ENCODE measurements at regions not wholly inside any gene's neighbourhood (a gene's known extent, or its start where the extent isn't known, plus 50 kb on each side); places are given as distances from the start of the nearest gene placed in this dataset.

DNA sequence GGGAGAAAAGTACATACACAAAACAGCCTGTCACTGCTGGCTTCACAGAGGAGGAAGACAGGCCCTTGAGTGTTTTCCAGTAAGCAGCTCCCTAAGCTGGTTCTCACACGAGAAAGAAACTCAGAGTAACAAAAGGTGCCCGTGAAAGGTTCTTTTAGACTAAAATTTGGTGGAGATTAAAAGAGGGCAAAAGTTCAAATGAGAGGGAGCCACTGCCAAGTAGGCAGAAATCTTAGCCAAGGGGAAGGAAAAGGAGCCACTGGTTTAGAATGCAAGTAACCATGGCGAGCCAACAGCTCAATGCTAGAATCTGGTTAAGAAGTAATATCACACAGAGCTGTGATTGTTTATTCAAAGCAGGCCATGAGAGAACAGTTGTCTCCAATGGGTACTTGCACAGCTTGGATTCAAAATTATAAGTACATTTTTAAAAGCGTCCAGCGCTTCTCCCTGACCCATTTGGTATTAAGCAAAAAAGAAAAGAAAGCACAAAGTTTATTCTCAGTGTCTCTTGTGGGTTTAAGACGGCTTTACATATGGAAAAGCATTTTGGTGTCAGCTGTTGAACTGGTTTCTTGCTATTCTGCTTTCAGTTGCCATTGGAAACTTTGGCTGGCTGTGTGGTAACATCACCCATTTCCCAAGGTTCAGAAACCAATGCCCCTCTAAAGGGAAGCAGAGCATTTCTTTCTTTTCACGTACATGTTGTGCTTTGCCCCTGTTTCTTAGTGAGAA, 648.5 kb downstream of the RNF144B start:
- peak; percentile 74 for DNase-seq (ENCODE audit: low spot score)

GRCh38 chr6:19036196-19036555, 649.0 kb downstream of the RNF144B start:
- no peak for DNase-seq (ENCODE audit: low spot score)

- no peak for DNase-seq (ENCODE audit: low spot score)
Measured at GRCh38 chr6:19037607-19038006, 650.5 kb downstream of the RNF144B start.

DNA sequence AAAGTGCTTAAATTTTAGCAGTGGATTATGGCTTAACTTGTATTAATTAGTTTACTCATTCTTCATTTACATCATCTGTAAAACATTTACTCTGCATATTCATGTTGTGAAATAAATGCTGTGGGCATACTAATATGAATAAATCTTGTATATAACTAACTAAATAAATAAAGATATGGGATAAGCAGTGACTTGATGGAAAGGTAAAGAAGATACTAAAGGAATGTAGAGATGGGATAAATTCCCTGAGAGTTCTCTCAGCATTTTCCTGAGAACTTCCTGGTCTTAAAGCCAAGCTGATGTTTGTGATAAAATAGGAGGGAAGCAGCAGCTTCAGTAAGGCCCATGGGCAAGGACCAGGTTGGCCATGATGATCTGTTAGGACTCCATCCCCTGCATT, 652.1 kb downstream of the RNF144B start:
- DNase-seq (ENCODE audit: low spot score): no peak

- no peak for DNase-seq (ENCODE audit: low spot score)
Measured at GRCh38 chr6:19041906-19042305, 654.8 kb downstream of the RNF144B start.

- DNase-seq (ENCODE audit: low spot score): no peak
Measured at GRCh38 chr6:19042420-19042819, 655.3 kb downstream of the RNF144B start.

DNA sequence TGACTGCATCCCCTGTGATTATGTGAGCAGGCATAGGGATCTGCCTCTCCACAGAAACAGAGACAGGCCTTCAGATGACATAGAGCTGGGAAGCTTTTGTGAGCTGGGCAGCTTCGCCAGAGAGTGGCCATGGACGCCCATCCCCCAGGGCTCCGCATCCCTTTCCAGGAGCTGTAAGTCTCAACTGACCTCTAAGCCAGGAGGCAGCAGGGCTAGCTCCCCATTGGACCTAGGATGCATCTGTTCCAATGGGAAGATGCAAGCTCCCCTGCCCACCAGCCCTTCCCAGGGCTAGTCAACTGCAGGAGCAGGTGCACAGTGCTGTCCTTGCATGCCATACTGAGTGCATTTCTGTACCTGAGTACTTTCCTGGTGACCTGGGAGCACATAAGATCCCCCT, 663.6 kb downstream of the RNF144B start:
- DNase-seq (ENCODE audit: low spot score): no peak

- no peak for DNase-seq (ENCODE audit: low spot score)
Measured at GRCh38 chr6:19052219-19052618, 665.1 kb downstream of the RNF144B start.

GRCh38 chr6:19059102-19059501, 672.0 kb downstream of the RNF144B start:
- no peak for DNase-seq (ENCODE audit: low spot score)

DNA sequence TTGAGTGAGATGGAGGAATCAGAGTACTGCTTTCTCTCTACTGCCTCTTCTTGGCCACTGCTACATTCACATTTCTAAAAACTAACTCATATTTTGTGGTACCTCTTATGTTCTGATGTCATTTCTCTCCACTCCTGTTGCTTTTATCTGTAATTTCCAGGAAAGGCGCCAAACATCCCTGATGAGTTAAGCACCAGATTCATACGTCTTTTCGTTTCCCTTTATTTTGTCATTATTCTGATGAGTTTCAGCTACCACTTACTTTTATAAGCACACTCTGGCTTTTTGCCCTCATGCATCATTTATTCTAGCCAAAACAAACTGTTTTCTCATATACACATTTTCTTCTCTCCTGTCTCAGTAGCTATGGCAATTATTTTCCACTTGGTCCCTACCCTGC, 680.0 kb downstream of the RNF144B start:
- no peak for DNase-seq (ENCODE audit: low spot score)

DNA sequence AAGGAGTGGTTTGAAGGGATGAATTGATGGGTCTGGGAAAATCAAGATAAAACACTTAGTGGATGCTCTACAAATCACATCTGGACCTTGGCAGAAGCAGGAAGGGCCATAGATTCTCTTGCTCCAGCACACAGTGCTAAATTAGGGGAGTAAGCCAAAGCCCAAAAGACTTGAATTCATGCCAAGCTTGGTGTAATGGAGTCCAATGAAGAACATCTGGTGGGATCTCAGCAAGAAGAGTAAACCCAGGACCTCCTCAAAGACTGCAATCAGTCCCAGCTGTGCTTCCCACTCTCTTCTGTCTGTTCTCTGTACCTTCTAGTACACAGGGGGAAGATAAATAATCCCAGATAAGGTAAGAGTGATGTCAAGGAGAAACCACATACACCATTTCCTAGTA, 683.4 kb downstream of the RNF144B start:
- no peak for DNase-seq (ENCODE audit: low spot score)

DNA sequence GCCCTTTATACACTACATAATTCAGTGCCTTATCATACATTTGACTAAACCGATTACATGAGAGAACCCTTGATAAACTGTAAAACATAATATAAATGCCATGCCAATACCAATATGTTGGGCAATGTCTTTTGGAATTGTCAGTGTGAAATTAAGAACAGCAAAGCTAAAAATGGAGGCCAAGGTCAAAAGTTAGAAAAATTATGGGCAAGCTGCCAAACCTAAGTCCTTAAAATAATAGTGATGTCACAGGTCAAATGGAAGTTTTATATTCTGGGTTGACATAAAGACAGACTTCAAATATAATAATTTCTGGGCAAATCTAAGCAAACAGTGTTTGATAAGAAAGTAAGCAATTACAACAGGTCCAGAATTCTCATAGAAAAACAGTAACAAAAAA, 696.7 kb downstream of the RNF144B start:
- no peak for DNase-seq (ENCODE audit: low spot score)

- DNase-seq (ENCODE audit: low spot score): no peak
Measured at GRCh38 chr6:19086480-19086879, 699.3 kb downstream of the RNF144B start.

GRCh38 chr6:19087296-19087695, 700.1 kb downstream of the RNF144B start:
- DNase-seq (ENCODE audit: low spot score): no peak

DNA sequence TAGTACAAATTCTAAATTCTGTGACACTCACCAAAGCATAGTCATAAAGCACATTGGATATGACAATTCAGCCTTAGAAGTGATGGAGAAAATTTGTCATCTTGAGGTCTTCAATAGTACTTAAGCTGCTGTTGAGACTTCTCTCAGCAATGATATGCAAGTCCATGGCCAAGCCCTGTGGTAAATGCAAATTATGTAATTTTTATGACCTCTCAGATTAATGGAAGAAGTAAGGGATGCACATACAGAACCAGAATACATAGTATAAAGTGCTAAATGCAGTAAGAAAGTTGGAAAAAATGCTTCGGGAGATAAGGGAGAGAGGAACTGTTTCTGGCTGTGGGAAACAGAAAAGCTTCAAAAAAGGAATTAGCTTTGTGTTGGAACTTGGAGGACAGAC, 700.7 kb downstream of the RNF144B start:
- no peak for DNase-seq (ENCODE audit: low spot score)

GRCh38 chr6:19100752-19101151, 713.6 kb downstream of the RNF144B start:
- no peak for DNase-seq (ENCODE audit: low spot score)

DNA sequence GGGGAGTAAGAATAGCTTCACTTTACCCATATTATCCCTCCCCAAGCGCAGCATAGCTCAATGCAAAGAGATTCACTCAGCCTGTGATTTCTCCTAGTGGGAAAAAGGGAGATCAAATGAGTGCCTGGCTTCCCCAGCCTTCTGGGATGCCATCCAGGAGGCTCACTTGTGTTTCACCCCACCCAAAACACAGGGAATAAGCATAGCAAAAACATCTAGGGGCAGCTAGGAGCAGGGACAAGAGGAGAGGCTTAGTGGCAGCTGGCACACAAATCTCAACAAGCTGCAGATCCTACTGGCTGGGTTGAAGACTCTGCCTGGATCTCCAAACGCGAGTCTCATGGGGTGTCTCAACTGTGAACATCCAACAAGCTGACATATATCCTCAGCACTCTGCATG, 715.8 kb downstream of the RNF144B start:
- no peak for DNase-seq (ENCODE audit: low spot score)

DNA sequence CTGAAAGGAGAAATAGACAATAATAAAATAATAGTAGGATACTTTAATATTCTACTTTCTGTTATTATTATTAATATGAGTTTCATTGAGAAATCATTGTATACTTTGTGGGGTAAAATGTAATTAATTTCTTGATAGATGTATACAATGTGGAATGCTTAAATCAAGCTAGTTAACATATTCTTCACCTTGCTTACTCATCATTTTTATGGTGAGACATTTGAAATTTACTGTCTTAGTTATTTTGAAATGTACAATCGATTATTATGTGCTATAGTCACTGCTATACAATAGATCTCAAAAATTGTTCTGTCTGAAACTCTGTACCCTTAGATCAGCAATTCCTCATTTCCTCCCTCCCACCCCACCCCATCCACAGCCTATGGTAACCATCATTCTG, 720.3 kb downstream of the RNF144B start:
- no peak for DNase-seq (ENCODE audit: low spot score)

DNA sequence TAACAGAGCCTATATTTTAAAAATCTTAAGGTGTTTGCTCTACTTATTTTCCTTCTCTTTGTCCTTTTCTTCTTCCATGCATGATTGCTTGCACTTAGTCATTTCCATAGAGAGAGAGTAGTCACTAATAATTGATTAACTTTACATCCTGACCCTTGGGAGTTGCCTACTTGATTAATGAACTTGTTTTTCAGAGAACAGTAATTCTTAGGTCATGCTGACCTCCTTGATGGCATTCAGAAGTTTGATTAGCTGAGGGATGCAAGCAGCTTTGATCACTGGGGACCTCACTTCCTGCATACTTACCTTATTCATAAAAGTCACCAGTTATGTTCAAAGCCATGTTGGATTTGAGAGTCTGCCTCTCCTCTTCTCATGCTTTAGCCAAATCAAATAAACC, 715.6 kb upstream of the ID4 start:
- DNase-seq (ENCODE audit: low spot score): no peak

DNA sequence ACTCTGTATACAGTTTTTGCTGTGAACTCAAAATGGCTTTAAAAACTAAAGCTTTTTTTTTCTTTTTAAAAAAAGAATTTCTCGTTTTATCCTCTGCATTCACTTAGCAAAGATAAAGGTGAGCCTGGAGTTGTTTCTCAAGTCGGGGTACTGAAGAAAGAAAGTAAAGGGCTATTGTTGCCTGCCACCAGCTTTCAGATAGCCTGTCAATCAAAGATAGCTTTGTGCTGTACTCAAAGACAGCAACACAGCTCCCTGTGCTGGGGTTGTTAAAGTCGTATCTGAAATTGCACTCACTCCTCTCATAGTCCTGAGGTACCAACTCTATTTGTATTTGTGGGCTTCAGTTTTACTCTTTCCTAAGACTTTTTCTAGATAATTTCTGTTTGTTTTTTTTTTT, 710.1 kb upstream of the ID4 start:
- DNase-seq (ENCODE audit: low spot score): no peak

DNA sequence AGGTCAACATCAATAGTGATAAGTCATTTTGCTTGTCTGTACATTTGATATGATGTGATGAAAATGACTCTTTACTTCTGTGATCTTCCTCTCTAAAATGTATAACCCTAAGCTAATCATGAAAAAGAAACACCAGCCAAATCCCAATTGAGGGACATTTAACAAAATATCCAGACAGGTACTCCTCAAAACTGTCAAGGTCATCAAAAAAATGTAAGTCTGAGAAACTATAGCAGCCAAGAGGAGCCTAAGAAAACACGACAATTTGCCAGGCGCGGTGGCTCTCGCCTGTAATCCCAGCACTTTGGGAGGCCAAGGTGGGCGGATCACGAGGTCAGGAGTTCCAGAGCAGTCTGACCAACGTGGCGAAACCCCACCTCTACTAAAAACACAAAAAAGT, 708.5 kb upstream of the ID4 start:
- no peak for DNase-seq (ENCODE audit: low spot score)

- DNase-seq (ENCODE audit: low spot score): no peak
Measured at GRCh38 chr6:19135706-19136105, 701.5 kb upstream of the ID4 start.

GRCh38 chr6:19137505-19137904, 699.7 kb upstream of the ID4 start:
- DNase-seq (ENCODE audit: low spot score): no peak

GRCh38 chr6:19142275-19142674, 694.9 kb upstream of the ID4 start:
- DNase-seq (ENCODE audit: low spot score): peak; percentile 57

DNA sequence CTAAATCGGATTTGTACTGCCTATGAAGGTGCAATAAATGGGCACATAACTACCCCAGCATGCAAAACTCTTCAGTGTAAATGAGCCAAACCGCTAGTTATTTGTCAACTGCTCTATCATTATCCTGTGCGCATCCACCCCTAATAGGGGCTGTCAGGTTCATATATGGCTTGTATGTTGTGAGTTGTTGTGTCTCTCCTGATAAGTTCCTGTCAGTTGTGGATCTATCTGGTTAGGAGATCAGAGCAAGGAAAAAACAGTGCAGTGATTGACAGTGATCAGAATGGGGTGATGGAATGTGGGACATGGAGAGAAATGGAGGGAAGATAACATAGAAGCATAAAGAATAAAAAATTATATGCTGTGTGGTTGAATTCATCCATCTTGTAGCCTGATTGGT, 686.9 kb upstream of the ID4 start:
- no peak for DNase-seq (ENCODE audit: low spot score)
